SJCRH30 (cell line): ENCODE measurements at regions not wholly inside any gene's neighbourhood (a gene's known extent, or its start where the extent isn't known, plus 50 kb on each side); places are given as distances from the start of the nearest gene placed in this dataset.
"Not testable (repeated sequence)": the region's sequence is repeated elsewhere in the genome, so short reads cannot be mapped to it uniquely, and the experiment has no call there.

Experiments
- DNase-seq, 2 experiments: peaks; one replicate each; pipeline ENCODE4 v3.0.0-alpha.2; 2015 to 2020
- H3K27ac ChIP-seq: fragments of 250-450 bp; sonication (Bioruptor Pico); 2 replicates; pipeline ENCODE4 v1.5.1; 2020; ENCODE audit warnings: mild to moderate bottlenecking, moderate library complexity
- H3K27me3 ChIP-seq: fragments of 250-450 bp; sonication (Bioruptor Pico); 2 replicates; pipeline ENCODE4 v1.5.1; 2020; ENCODE audit warnings: mild to moderate bottlenecking, moderate library complexity
- H3K36me3 ChIP-seq: fragments of 250-450 bp; sonication (Bioruptor Pico); 2 replicates; pipeline ENCODE4 v1.5.1; 2020; ENCODE audit warnings: mild to moderate bottlenecking, moderate library complexity
- H3K4me1 ChIP-seq: fragments of 250-450 bp; sonication (Bioruptor Pico); 2 replicates; pipeline ENCODE4 v1.5.1; 2020; ENCODE audit warnings: mild to moderate bottlenecking, moderate library complexity
- H3K4me3 ChIP-seq: fragments of 250-450 bp; sonication (Bioruptor Pico); 2 replicates; pipeline ENCODE4 v1.5.1; 2020; ENCODE audit warnings: mild to moderate bottlenecking, moderate library complexity
- H3K9me3 ChIP-seq: fragments of 250-450 bp; sonication (Bioruptor Pico); replicated peaks from 2 replicates; pipeline ENCODE4 v1.5.1; 2020; ENCODE audit warnings: mild to moderate bottlenecking, moderate library complexity

GRCh38 chr7:84941936-84942335 lies 244.9 kb downstream of the SEMA3D start:
- H3K4me3 ChIP-seq: no peak overlapping the region
- peaks cover 10% of the 10 kb centered on the region; the same call in 1 of the 2 replicates for H3K4me1 ChIP-seq
- no peak overlapping the region; the same call in 1 of the 2 replicates for H3K27ac ChIP-seq
- peak; percentile 14 to 56 for DNase-seq
- H3K27me3 ChIP-seq: no peaks in the 10 kb centered on the region
- H3K36me3 ChIP-seq: no peaks in the 10 kb centered on the region
- no peaks in the 10 kb centered on the region; the same call in 1 of the 2 replicates for H3K9me3 ChIP-seq

- Histone ChIP-seq H3K4me1 (peaks cover 10% of the 10 kb centered on the region; the same call in 1 of the 2 replicates), H3K36me3 (no peaks in the 10 kb centered on the region), H3K27ac (no peak overlapping the region), H3K27me3 (no peaks in the 10 kb centered on the region), H3K4me3 (no peak overlapping the region), H3K9me3 (no peaks in the 10 kb centered on the region; the same call in 1 of the 2 replicates)
- no peak for DNase-seq
Measured at GRCh38 chr7:84941291-84941690, 245.6 kb downstream of the SEMA3D start.

DNA sequence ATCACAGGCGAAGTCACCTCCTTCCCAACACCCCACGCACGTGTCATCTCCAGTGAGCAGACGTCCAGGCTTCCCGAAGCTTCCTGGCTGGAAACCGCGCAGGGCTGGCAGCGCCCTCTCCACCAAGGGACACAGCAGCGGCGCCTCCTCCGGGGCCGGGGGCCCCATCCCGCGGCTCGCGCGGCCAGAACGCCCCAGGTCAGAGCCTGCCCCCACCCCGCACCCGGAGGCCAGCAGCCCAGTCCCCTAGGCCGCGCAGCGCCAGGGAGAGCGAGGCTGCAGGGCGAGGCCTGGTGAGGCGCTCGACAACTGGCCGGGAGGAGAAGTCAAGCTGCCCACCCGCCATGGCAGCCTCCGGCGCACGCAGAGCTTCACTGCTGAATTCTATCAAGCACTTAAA lies 247.0 kb downstream of the SEMA3D start:
- no peak for DNase-seq
- Histone ChIP-seq H3K36me3 (no peaks in the 10 kb centered on the region), H3K4me3 (no peak overlapping the region), H3K27me3 (no peaks in the 10 kb centered on the region), H3K27ac (no peak overlapping the region), H3K4me1 (peaks cover 10% of the 10 kb centered on the region; the same call in 1 of the 2 replicates), H3K9me3 (no peaks in the 10 kb centered on the region; the same call in 1 of the 2 replicates)

DNA sequence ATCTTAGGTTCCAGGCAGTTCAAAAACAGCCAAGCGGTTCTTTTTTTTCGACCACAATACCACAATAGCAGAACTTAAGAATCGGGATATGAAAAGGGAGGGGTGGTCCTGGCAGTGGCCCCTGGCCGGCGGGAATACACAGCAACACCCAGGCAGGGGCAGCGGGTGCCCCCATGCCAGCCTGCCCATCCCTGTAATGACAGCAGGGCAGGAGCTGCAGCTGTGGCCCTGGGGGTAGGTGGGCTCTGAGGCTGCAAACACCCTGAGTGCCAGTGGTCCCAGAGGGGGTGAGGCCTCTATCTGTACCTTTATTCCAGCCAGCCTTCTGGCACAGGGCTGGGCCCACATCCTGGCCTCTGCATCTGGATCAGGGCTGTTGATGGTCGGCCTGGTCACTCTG lies 247.4 kb downstream of the SEMA3D start:
- H3K27me3 ChIP-seq: no peaks in the 10 kb centered on the region
- H3K4me1 ChIP-seq: peaks cover 10% of the 10 kb centered on the region; the same call in 1 of the 2 replicates
- no peak overlapping the region for H3K4me3 ChIP-seq
- no peaks in the 10 kb centered on the region for H3K36me3 ChIP-seq
- DNase-seq: no peak
- no peaks in the 10 kb centered on the region; the same call in 1 of the 2 replicates for H3K9me3 ChIP-seq
- no peak overlapping the region for H3K27ac ChIP-seq

- no peak overlapping the region for H3K4me3 ChIP-seq
- no peak overlapping the region for H3K27ac ChIP-seq
- H3K27me3 ChIP-seq: no peaks in the 10 kb centered on the region
- no peaks in the 10 kb centered on the region for H3K9me3 ChIP-seq
- no peaks in the 10 kb centered on the region for H3K36me3 ChIP-seq
- no peaks in the 10 kb centered on the region for H3K4me1 ChIP-seq
- DNase-seq: no peak
Measured at GRCh38 chr7:84924353-84924752, 262.5 kb downstream of the SEMA3D start.

DNA sequence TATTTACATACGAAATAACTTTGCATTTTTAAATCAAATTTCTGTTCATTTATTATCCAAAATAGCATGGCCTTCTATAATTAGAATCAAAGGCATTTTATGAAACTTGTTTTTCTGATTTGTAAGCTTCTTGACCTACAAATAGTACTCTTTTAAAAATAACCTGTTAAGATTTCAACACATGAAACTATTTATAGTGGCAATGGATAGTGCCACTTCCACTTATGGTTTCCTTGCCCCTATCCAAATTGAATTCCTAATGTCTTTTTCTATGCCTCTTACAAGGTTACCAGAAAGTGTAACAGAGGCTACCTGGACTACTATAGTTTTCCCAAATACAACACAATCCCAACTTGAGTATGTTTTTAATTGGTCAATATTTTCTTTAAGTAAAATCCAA lies 263.5 kb downstream of the SEMA3D start:
- Histone ChIP-seq H3K4me3 (no peak overlapping the region), H3K4me1 (no peaks in the 10 kb centered on the region), H3K27me3 (no peaks in the 10 kb centered on the region), H3K9me3 (no peaks in the 10 kb centered on the region), H3K36me3 (no peaks in the 10 kb centered on the region), H3K27ac (no peak overlapping the region)
- no peak for DNase-seq

- Histone ChIP-seq H3K9me3 (no peaks in the 10 kb centered on the region), H3K27ac (no peak overlapping the region), H3K4me1 (no peaks in the 10 kb centered on the region), H3K27me3 (no peaks in the 10 kb centered on the region), H3K36me3 (no peaks in the 10 kb centered on the region), H3K4me3 (no peak overlapping the region)
- DNase-seq: no peak
Measured at GRCh38 chr7:84921154-84921553, 265.7 kb downstream of the SEMA3D start.

DNA sequence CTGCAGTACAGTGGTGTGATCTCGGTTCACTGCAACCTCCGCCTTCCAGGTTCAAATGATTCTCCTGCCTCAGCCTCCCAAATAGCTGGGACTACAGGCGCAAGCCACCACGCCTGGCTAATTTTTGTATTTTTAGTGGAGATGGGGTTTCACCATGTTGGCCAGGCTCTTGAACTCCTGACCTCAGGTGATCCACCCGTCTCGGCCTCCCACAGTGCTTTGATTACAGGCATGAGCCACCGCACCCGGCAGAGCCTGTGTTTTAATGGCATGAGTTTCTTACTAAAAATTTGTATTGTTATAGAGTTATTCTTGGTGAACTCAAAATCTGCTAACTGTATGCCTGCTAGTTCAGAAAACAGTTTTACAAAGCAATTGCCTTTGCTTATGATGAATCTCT lies 269.9 kb downstream of the SEMA3D start:
- H3K27ac ChIP-seq, H3K36me3 ChIP-seq, DNase-seq, H3K27me3 ChIP-seq, H3K4me3 ChIP-seq, H3K9me3 ChIP-seq, H3K4me1 ChIP-seq: not testable (repeated sequence)

- H3K4me1 ChIP-seq: no peaks in the 10 kb centered on the region
- no peaks in the 10 kb centered on the region for H3K27me3 ChIP-seq
- DNase-seq: no peak
- no peaks in the 10 kb centered on the region for H3K9me3 ChIP-seq
- H3K4me3 ChIP-seq: no peak overlapping the region
- no peaks in the 10 kb centered on the region for H3K36me3 ChIP-seq
- H3K27ac ChIP-seq: no peak overlapping the region
Measured at GRCh38 chr7:84916161-84916560, 270.7 kb downstream of the SEMA3D start.

DNA sequence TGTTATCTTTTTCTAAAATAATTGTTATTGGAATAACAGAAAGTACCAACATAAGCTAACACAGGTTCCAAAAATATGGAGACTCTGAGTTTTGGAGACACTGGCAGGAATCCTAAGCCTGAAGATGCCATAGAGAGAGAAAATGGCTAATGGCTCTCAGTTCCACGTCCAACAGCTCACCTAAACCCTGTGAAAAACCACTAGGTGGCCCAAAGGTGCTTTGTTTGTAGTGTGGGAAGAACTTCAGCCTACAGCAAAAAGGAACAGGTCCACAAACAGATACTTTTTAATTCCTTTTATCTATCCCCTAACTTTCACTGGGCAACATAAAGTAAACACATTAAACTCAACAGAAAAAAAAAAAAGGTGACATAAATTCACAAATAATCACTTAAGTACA lies 272.3 kb downstream of the SEMA3D start:
- Histone ChIP-seq H3K27ac (no peak overlapping the region), H3K36me3 (no peaks in the 10 kb centered on the region), H3K4me1 (no peaks in the 10 kb centered on the region), H3K27me3 (no peaks in the 10 kb centered on the region), H3K9me3 (no peaks in the 10 kb centered on the region), H3K4me3 (no peak overlapping the region)
- no peak for DNase-seq

DNA sequence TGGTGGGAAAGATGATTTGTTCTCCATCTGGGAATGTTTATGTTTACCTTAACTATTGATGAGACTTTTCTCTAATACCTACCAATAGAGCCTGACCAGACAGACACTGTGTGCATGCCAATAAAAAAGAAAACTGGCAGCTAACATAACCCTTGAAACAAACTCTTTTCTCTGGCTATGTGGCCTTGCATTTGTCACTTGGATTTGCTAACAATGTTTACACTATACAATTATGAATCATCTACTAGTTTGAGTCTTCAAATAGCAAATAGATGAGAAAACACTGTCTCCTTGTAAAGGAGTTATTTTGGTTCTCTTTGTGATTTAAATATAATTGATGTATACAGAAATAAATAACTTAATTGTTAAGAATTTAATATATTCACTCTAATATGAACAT lies 273.1 kb downstream of the SEMA3D start:
- Histone ChIP-seq H3K27ac (no peak overlapping the region), H3K9me3 (no peaks in the 10 kb centered on the region), H3K36me3 (no peaks in the 10 kb centered on the region), H3K4me3 (no peak overlapping the region), H3K27me3 (no peaks in the 10 kb centered on the region), H3K4me1 (no peaks in the 10 kb centered on the region)
- DNase-seq: no peak

GRCh38 chr7:84912993-84913635 lies 273.7 kb downstream of the SEMA3D start:
- Histone ChIP-seq H3K27ac (no peak overlapping the region), H3K4me1 (no peaks in the 10 kb centered on the region), H3K27me3 (no peaks in the 10 kb centered on the region), H3K36me3 (no peaks in the 10 kb centered on the region), H3K9me3 (no peaks in the 10 kb centered on the region), H3K4me3 (no peak overlapping the region)
- no peak for DNase-seq

DNA sequence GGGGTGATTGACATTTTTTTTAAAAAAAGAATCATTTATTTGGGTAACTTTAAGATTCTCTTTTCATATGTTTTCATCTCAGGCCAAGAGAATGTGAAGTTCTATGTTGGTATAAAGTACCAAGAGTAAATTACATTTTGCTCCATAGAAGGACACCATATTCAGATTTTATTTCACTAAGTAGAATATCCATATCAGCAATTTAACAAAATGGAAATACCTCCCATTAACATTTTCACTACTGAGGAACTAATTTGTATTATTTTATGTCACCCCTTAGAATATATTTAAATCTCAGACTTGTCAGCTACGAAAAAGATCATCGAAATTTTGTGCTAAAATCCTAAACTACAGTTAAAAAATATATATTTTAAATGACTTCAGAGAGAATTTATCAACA lies 274.3 kb downstream of the SEMA3D start:
- H3K27me3 ChIP-seq: no peaks in the 10 kb centered on the region
- no peak for DNase-seq
- no peak overlapping the region for H3K4me3 ChIP-seq
- no peaks in the 10 kb centered on the region for H3K36me3 ChIP-seq
- H3K9me3 ChIP-seq: no peaks in the 10 kb centered on the region
- no peaks in the 10 kb centered on the region for H3K4me1 ChIP-seq
- no peak overlapping the region for H3K27ac ChIP-seq

- no peaks in the 10 kb centered on the region for H3K4me1 ChIP-seq
- H3K9me3 ChIP-seq: no peaks in the 10 kb centered on the region
- no peaks in the 10 kb centered on the region for H3K36me3 ChIP-seq
- no peak overlapping the region for H3K27ac ChIP-seq
- no peaks in the 10 kb centered on the region for H3K27me3 ChIP-seq
- H3K4me3 ChIP-seq: no peak overlapping the region
- DNase-seq: no peak
Measured at GRCh38 chr7:84912018-84912417, 274.8 kb downstream of the SEMA3D start.

DNA sequence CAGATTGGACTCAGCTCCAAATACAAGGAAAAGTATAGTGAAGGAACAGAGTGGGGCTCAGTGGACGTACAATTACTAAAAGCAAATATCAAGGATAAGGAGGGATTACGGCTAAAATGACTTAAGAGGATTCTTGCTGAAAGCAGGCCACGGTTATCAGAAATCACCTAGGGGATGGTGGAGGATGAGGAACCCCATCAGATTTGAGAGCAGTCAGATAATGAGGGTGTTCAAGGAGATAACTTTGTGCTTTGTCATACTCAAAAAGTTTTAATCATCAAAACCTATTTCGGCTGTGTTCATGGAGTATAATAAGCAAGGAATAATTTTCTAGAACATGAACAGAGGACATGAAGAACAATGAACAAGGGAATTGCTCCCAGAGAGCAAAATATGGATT lies 275.8 kb downstream of the SEMA3D start:
- Histone ChIP-seq H3K36me3 (no peaks in the 10 kb centered on the region), H3K9me3 (no peaks in the 10 kb centered on the region), H3K4me1 (no peaks in the 10 kb centered on the region), H3K27ac (no peak overlapping the region), H3K27me3 (no peaks in the 10 kb centered on the region), H3K4me3 (no peak overlapping the region)
- no peak for DNase-seq

DNA sequence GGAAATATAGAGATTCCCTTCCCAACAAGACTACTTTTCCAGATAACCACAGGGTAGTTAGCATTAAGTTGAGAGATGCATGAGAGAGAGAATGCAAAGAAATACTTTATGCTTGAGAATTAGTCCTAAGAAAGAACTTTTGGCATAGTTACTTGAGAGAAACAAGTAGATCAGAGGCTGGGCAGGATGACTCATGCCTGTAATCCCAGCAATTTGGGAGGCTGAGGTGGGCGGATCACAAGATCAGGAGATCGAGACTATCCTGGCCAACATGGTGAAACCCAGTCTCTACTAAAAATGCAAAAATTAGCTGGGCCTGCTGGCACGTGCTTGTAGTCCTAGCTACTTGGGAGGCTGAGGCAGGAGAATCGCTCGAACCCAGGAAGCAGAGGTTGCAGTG lies 276.5 kb downstream of the SEMA3D start:
- not testable (repeated sequence) for H3K4me1 ChIP-seq, H3K4me3 ChIP-seq, H3K9me3 ChIP-seq, H3K36me3 ChIP-seq, H3K27ac ChIP-seq, DNase-seq, H3K27me3 ChIP-seq
